HuH-7.5 (cell line): ENCODE measurements at regions not wholly inside any gene's neighbourhood (a gene's known extent, or its start where the extent isn't known, plus 50 kb on each side); places are given as distances from the start of the nearest gene placed in this dataset.

Experiments used
- DNase-seq: peaks from one replicate; pipeline ENCODE4 v3.0.0; 2011; ENCODE audit warnings: low spot score

GRCh38 chr12:66066137-66066928, 64.2 kb downstream of the LLPH start:
- DNase-seq: no peak

DNA sequence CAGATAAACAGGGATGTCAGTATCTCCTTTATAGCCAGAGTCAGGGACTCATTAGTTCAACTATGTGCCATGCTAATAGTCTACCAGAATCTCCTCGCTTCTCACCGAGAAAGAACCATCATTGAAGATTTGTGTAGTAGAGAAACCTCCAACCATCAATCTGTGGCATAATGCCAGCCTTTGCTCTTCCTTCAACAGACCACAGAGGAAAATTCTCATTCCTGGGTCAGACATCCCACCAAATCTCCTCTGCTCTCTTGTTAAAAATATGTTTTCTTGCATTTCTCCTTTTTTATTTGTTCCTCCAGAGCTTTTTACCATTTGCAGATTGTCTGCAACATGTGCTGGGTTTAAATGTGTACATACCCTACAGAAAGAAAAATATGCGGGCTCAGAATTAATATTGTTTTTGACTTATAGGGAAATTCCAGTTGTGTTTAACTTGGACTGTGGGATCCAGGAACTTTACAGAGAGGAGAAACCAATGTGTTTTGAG, 64.9 kb downstream of the LLPH start:
- DNase-seq: no peak

GRCh38 chr12:66065150-66065549, 65.4 kb downstream of the LLPH start:
- no peak for DNase-seq

DNA sequence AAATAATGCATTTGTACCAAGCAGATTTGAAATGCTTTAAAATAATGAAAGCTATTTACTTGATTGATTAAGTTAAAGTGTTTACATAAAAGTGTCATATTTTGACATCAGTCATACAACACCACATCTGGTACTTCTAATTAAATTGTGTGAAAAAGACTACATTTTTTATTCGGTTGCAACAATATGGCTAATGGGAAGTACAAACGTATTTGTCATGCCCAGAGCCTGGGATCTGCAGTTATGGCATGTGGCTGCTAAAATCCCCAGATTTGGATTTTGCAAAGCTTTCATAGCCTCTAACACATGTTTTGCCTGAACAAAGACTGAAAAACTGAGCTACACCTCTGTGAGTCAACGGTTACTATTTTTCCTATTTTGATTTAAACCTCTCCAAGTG, 66.6 kb downstream of the LLPH start:
- DNase-seq: no peak

GRCh38 chr12:66062290-66062625, 68.3 kb downstream of the LLPH start:
- no peak for DNase-seq

DNA sequence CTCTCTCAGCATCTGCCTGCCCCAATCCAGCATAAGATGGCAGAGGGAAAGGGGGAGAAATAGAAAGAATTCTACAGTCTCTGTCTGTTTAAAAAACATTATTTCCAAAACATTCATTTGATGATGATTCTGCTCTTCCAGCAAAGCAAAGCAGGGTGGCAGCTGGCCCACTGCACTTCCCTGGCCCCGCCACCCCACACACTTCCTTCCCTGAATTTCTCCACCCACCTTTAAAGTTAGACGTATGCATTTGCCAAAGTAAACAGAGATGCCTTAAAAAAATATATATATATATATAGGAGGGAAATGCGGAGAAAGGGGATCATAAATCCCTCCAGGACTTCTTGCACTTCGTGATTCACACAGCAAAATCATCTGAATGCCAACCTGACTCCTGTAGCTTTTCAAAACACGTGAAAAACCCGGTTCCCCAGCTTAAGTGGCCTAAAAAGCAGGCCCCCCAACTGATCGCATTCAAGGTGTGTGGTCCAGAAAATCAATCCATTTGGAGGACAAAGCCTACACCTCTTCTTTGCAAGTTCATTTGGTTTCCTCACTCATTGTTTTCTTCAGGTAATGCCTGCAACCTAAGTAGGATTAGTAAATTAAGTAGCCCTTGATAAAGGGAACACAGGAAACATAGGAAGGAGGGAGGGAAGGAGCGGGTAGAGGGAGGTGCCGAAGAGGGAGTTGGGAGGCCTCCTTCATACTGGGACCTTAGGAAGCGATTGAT, 68.8 kb downstream of the LLPH start:
- no peak for DNase-seq

- no peak for DNase-seq
Observed at GRCh38 chr12:66061076-66061475, 69.5 kb downstream of the LLPH start.

- DNase-seq: no peak
Observed at GRCh38 chr12:66060163-66060907, 70.2 kb downstream of the LLPH start.

- DNase-seq: no peak
Observed at GRCh38 chr12:66059666-66060065, 70.9 kb downstream of the LLPH start.

DNA sequence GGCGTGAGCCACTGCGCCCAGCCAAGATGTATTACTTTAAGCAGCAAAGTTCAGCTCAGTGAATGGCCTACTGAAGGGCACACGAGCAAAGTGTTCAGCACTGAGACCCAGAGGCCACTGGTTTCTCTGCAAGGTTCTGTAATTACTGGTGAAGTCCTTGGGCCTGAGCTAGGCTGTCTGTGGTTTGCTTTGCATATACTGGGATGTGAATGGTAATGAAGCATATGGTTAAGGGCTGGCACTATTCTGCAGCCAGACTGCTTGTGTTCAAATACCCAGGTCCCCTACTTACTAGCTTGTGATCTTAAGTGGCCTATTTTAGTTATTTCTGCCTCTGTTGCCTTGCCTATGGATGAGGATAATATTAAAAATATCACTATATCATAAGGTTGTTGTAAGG, 72.0 kb downstream of the LLPH start:
- no peak for DNase-seq

DNA sequence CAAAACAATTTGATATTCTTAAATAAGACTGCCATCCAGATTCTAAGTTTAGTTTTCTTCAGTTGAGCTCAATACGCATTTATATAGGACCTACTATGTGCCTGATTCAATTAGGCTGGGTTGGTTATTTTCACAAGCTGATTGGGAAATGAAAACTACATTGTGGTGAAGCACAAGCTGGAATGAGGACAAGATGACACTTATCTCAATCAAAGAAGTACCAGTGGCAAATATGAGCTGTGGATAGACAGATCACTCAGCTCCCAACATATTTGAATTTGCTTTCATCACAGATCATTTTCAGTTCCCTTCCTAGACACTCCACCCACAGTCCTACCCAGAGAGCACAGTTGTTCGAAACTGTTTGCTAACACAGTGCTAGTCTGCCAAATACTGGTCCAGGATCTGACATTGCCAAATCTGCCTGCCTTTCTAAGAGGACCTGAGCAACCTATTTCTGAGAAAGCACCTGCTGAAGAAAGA, 74.7 kb downstream of the LLPH start:
- peak; percentile 16 for DNase-seq

GRCh38 chr12:66052988-66053615, 77.4 kb downstream of the LLPH start:
- DNase-seq: no peak

GRCh38 chr12:66051361-66051760, 79.2 kb downstream of the LLPH start:
- no peak for DNase-seq

- no peak for DNase-seq
Observed at GRCh38 chr12:66050610-66051009, 79.9 kb downstream of the LLPH start.

- DNase-seq: no peak
Observed at GRCh38 chr12:66050283-66050576, 80.3 kb downstream of the LLPH start.

- no peak for DNase-seq
Observed at GRCh38 chr12:66049538-66050282, 80.8 kb downstream of the LLPH start.

GRCh38 chr12:66048835-66049537, 81.6 kb downstream of the LLPH start:
- peak; percentile 27 for DNase-seq

GRCh38 chr12:66048218-66048834, 82.2 kb downstream of the LLPH start:
- no peak for DNase-seq

GRCh38 chr12:66047411-66048021, 83.0 kb downstream of the LLPH start:
- no peak for DNase-seq

DNA sequence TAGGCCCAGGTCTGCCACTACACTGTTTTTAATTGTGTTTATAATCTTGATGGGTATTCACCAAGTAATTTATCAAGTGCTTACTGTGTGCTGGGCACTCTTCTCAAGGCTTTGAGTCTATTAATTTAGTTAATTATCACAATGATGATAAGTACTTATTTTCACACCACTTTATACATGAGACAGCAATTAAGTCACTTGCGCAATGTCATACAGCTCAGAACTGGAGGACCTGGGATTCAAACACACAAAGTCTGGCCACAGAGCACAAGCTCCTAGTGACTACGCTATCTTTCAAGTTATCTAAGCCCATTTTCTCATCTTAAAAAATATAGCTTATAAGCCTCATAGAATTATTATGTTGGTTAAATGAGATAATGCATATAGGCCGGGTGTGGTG, 85.0 kb downstream of the LLPH start:
- no peak for DNase-seq
